NCI-H2196 treated with DMSO at 0.1 percent for 48 hours (cell line): ENCODE measurements at regions not wholly inside any gene's neighbourhood (a gene's known extent, or its start where the extent isn't known, plus 50 kb on each side); places are given as distances from the start of the nearest gene placed in this dataset.
"Not testable (repeated sequence)": the region's sequence is repeated elsewhere in the genome, so short reads cannot be mapped to it uniquely, and the experiment has no call there.

Source experiments
- DNase-seq: peaks from one replicate; lab custom pipeline; 2025; ENCODE audit not compliant: unreplicated experiment; lab: John Stamatoyannopoulos, UW

- DNase-seq, result no peak
Measured at GRCh38 chr11:91081440-91082043, 858.7 kb upstream of the CHORDC1 start.

- no peak for DNase-seq
Measured at GRCh38 chr11:91078221-91078620, 855.4 kb upstream of the CHORDC1 start.

- DNase-seq, result no peak
Measured at GRCh38 chr11:91075032-91075695, 852.3 kb upstream of the CHORDC1 start.

- DNase-seq, result no peak
Measured at GRCh38 chr11:91067666-91068065, 844.8 kb upstream of the CHORDC1 start.

- DNase-seq, result no peak
Measured at GRCh38 chr11:91066456-91067047, 843.7 kb upstream of the CHORDC1 start.

- DNase-seq, result not testable (repeated sequence)
Measured at GRCh38 chr11:91063399-91063798, 840.5 kb upstream of the CHORDC1 start.

- no peak for DNase-seq
Measured at GRCh38 chr11:91047882-91048281, 825.0 kb upstream of the CHORDC1 start.

GRCh38 chr11:91046261-91046660 lies 823.4 kb upstream of the CHORDC1 start:
- DNase-seq, result no peak

GRCh38 chr11:91041626-91042025 lies 818.8 kb upstream of the CHORDC1 start:
- no peak for DNase-seq

- DNase-seq, result no peak
Measured at GRCh38 chr11:91023731-91024130, 800.9 kb upstream of the CHORDC1 start.

GRCh38 chr11:91011503-91011902 lies 788.7 kb upstream of the CHORDC1 start:
- no peak for DNase-seq

- DNase-seq, result no peak
Measured at GRCh38 chr11:91005458-91005857, 782.6 kb upstream of the CHORDC1 start.

- no peak for DNase-seq
Measured at GRCh38 chr11:90997241-90997640, 774.4 kb upstream of the CHORDC1 start.

- DNase-seq, result not testable (repeated sequence)
Measured at GRCh38 chr11:90972159-90972558, 749.3 kb upstream of the CHORDC1 start.

GRCh38 chr11:90947930-90948329 lies 725.1 kb upstream of the CHORDC1 start:
- no peak for DNase-seq

- DNase-seq, result no peak
Measured at GRCh38 chr11:90930252-90930651, 707.4 kb upstream of the CHORDC1 start.

- DNase-seq, result no peak
Measured at GRCh38 chr11:90919332-90919731, 696.5 kb upstream of the CHORDC1 start.

GRCh38 chr11:90916706-90917105 lies 693.9 kb upstream of the CHORDC1 start:
- DNase-seq, result no peak

GRCh38 chr11:90913131-90913668 lies 690.4 kb upstream of the CHORDC1 start:
- DNase-seq, result no peak

GRCh38 chr11:90912631-90913030 lies 689.8 kb upstream of the CHORDC1 start:
- no peak for DNase-seq

- no peak for DNase-seq
Measured at GRCh38 chr11:90911192-90911591, 688.3 kb upstream of the CHORDC1 start.

- DNase-seq, result no peak
Measured at GRCh38 chr11:90908074-90908473, 685.2 kb upstream of the CHORDC1 start.
